DMS153 treated with DMSO at 0.1 percent for 48 hours (cell line): ENCODE measurements at regions not wholly inside any gene's neighbourhood (a gene's known extent, or its start where the extent isn't known, plus 50 kb on each side); places are given as distances from the start of the nearest gene placed in this dataset.

Experiments
- DNase-seq: peaks from one replicate; lab custom pipeline; 2025; ENCODE audit not compliant: unreplicated experiment; lab: John Stamatoyannopoulos, UW

DNA sequence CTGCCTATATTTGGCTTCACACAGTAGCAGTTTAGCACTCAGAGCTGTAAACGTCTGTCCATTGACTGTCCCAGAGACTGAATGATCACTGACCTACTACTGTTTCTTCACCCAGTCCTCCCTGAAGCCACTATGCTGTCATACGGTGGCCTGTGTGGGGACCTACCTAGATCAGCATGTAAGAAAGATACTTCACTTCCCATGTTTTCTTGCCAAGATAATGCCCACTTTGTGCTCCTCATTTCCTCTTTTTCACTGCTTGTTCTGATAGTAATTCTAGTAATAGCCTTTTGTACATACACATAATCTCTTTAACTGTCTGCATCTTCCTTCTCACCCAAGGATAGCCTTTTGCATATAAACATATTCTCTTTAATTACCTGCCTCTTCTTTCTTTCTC lies 109.9 kb upstream of the TIAM2 start:
- no peak for DNase-seq

DNA sequence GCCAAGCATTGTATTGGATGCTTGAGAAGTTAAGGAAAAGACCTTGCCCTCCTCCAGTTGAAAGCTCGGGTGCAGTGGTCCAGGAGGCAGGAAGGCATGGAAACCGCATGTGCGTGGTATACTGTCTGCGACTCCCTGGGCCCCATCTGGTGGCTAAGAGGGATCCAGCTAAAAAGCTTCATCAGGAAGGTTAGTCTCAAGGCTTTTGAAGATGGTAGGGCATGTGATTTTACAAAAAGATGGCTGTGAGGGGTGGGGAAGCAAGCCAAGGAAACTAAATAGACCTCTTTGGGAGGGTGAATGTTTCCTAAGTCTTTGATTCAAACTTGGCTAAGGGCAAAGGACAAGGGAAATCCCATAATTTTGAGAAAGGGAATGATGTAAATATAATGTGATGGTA lies 109.1 kb upstream of the TIAM2 start:
- no peak for DNase-seq

DNA sequence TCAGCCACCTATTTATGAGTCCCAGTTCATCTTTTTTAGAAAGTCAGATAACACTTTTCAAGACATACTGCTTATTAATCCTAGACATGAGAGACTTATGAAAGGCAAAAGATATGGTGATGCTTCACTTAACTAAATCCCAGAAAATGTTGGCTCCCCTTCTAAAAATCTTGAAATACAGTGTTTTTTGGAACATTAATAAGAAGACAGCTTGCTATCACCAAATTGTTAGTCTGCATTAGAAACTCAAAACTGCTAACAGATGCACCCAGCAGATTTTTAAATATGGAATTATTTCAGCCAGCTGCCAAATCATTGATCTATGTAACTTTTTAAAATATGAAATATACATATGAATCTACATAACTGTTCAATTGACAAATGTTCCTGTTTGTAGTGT lies 108.6 kb upstream of the TIAM2 start:
- no peak for DNase-seq

DNA sequence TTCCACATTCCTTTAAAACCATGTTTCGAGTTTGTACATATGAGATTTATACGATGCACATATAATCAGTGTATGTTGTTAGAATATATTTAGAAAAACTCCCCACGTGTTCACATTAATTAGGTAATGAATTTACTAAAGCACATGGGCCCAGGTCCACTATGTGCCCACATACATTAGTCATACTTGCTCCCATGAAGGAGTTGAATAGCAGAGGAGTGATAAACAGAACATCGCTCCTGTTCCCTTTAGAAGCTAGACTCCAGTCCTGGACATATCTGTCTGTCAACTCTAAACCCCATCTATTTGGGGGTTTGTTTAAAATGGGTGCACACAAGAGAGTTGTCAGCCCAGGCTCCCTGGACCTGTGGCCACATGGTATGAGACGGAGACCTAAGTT lies 108.1 kb upstream of the TIAM2 start:
- no peak for DNase-seq

DNA sequence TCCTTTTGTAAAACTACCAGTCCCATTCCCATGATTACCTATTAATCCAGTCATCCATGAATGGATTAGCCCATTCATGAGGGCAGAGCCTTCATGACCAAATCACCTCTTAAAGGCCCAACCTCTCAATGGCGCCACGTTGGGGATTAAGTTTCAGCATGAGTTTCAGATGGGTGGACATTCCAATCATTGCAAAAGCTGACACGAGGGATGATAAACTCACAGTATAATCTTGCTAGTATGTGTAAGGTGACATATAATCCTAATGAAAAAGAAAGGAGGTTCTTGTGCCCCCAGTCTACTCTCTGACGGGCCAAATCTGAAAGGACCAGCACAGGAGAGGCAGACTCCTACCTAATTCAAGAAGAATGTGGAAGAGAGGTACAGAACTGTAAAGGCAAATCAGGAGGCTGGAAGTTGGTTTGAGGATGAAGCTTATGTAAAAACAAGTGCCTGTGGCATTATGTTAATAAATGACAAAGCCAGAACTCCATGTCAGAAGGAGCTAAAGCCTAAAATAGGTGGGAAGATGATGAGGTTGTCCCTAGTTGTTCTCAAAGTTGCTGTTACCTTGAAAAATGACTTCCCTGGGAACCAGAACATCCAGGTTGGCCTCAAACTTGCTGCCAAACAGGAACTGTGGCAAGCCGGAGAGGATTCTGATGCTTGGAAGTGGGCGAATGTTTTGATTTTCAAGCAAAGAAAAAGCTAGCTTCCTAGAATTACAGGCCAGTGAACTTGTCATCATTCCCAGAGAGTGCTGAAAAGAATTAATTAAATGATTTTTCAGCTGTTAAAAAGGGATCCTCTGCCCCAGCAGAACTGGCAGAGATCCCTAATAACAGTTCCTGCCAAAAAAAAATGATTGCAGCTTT lies 106.5 kb upstream of the TIAM2 start:
- no peak for DNase-seq

DNA sequence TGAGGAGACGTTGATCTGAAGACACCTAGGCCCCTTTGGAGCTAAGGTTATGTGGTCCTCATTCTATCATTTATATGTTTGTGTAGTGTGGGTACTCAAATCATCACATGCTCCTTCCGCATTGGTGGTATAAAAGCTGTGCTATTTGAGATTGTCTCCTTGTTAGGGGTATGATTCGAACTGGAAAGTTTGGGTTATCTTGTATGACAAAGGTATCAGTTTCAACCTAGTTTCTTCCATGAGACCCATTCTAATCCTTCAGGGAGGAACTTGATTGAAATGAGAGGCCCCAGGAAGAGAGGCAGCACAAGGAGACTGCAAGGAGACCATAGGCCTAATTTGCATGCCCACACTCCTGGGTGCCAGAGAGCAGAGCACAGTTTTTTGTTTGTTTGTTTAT lies 104.2 kb upstream of the TIAM2 start:
- no peak for DNase-seq

DNA sequence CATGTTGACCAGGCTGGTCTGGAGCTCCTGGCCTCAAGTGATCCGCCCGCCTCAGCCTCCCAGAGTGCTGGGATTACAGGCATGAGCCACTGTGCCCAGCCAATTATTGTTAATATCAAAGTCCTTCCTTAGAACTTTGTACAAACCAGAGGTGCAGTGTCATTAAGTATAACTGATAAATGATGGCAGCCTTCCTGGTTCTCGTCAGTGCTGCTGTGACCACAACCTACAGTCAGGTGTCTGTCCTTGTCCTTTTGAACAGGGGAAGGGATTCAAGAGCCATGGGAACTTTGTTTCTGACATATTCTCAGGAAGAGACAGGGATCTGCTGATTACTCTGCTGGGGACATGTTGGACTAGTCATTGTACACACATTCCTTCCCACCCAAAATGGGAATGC lies 103.2 kb upstream of the TIAM2 start:
- DNase-seq = no peak

DNA sequence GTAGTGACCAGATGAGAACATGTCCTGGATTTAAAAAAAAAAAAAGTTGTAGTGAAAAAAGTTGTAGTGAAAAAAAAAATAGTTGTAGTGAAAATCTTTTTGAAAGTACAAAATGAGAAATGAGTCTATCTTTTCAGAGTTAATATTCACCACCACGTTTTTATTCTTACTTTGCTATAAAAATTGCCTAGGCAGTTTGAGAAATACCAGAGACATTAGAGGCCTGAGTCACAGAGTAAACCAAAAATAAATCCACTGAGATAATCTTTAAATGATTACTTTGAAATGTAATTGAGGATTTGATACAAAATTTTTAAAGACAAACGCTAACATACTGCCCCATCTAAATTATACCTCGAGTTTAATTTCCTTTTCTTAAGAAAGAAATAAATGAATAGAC lies 101.2 kb upstream of the TIAM2 start:
- no peak for DNase-seq

DNA sequence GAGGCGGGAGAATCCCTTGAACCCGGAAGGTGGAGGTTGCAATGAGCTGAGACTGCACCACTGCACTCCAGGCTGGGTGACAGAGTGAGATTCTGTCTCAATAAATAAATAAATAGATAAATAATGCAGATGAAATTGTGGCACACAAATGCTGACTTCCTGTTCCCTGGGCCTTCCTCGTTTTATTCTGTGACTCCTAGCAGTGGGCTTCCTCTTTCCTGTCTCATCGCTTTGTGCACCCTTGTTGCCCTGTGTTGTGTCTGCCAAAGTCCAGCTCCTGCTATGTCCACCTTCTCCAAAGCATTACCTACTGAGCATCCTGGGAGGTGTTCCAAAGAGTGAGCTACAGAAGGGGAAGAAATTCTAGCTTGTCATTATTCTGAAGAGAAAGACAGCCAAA lies 100.2 kb upstream of the TIAM2 start:
- no peak for DNase-seq

DNA sequence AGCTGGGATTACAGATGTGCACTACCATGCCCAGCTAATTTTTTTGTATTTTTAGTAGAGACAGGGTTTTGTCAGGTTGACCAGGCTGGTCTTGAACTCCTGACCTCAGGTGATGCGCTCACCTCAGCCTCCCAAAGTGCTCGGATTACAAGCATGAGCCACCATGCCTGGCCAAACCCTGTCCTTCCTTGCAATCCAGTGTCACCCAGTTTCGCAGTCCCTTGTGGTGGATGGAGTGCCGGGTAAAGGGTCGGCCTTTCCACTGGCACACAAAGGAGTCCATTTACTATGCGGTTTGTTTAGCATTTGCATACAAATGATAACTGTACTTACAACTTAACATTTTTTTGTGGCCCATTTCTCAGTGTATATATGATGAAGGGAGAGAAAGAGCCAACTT lies 99.3 kb upstream of the TIAM2 start:
- DNase-seq = no peak

DNA sequence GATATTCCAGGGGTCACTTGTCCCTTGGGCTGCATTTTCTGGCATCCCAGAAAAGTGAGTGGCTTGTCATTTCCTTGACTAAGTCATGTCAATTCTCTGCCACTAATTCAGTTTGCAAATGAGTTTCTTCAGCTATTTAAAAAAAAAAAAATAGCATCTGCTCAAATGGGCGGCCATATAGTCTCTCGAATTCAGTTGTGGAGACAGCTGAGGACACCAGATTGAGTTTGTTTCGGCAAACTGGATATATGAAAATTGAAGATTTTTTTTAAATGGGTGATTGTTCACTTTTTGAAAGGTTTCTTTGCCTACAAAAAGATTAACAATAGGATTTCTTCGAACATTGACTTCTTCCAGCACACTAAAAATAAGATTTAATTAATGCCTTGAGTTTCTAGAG lies 96.3 kb upstream of the TIAM2 start:
- DNase-seq = no peak

DNA sequence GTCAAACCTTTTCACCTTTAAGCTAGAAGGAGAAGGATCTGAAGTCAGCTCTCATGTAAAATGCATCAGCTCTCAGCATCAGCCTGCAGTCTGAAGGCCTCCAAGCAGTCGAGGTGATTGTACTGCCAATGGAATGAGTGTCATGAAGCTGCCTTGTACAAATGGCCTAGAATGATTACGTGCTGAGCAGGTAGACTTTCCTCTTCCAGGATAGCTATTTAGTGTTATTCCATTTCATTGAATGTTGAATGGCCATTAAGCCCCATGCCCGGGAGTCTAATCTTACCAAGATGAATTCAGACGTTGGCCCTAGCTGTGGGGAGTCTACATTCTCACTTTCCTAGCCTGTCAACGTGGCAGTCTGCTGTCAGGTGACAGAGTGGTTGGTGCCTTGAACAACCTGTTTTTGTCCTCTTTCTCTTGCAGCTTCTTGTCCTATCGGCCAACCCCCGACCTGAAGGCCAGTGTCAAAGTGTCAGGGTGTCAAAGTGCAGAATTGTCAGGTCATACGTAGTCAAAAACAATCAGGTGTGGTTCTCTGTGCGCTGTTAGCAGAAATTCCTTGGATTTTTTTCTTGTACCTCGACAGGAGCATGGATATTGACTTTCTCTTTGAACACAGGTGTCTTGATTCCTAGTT lies 95.2 kb upstream of the TIAM2 start:
- DNase-seq = no peak

DNA sequence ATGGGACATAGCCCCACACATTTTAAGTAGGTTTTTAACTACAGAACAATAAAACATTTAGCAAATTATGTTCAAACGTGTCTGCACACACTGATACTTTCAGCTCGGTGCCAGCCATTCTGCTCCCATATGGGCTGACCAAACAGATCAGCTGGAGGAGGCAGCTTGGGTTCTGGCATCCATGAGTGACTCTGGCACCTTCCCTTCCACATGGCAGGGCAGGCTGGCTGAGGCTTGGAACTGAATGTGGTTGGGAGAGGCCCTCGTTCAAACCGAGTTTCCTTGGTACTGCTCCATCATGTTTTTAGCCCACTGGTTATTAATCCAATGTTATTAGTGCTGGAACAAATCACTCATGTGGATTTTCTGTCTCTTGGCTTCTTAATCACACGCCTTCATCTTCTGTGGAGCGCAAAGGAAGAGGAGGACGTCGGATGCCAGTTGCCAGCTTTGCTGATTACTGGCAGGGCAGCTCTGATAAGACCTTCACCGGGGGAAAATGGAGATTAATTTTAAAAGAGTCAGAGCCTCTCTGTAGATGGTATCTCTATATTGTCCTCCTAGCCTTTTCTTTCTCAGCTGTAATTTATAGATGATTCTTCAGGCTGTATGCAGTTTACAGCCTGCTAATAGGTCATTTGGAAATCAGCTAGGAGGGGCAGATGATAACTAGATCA lies 93.1 kb upstream of the TIAM2 start:
- DNase-seq = no peak

DNA sequence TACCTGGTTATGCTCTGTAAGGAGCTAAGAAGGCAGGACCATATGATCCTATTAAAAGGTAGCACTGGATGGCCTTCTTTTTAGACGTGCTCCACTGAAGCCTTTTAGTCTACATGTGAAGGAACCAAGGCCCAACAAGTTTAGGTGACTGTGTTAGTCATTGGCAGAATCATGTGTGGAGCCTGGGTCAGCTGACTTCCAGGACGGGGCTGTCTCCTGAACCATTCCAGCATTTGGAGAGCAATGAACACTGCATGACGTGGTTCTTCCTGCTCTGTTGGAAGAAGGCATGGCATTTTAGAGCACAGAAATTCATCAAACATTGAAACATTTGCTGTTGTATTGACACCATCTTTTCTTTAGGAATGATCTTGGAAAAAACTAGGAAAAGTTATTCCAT lies 87.8 kb upstream of the TIAM2 start:
- no peak for DNase-seq

DNA sequence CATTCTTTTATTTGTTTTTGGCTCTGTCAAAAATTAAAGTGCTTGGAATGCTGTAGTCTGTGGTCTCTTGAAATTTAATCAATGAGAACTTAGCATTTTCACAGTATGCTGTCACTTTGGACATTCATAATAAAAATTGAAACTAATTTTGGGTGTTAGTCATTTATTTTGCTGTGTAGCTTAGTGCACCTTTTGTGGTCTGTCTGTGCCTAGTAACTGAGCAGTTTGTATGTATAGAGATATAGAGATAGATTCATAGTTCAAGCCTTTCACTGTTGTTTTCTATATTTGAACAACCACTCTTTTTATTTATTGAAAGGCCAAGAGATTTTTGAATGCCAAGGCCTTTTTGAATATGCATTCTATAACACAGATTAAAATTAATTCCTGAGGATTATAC lies 86.4 kb upstream of the TIAM2 start:
- DNase-seq = no peak

DNA sequence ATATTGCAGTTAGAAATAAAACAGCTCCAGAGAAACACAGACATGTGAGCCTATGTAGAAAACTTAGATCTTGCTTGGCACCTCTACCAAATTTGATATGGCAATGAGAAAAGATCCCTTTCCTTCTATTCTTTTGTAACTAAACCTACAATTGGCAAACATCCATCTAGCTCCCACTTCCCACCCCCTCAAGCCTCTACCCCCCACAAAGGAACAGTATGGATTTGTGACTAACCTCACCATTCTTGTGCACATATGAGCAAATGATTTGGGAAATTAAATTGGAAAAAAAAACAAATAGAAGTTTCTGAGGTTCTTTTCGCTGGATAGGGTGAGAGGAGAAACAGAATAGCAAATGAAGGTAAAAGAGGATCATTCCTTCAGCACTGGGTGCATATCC lies 85.8 kb upstream of the TIAM2 start:
- DNase-seq = no peak

DNA sequence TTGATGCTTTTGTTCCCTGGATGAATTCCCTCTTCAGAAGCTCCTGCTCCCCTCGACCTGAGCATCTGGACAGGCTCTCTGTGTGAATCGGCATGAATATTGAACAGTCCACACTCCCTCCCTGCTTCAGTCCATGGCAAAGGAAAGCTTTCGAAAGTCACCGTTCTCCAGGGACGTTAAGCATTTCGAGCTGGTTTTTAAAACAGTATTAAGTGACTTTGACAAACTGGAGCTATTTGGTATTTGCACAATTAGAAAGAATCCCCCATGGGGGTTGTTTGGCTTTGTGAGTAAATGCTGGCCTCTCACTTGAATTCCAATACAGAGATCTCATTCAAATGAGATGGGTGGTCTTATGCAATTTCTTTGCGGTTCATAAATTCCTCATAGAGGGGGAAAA lies 85.3 kb upstream of the TIAM2 start:
- no peak for DNase-seq

DNA sequence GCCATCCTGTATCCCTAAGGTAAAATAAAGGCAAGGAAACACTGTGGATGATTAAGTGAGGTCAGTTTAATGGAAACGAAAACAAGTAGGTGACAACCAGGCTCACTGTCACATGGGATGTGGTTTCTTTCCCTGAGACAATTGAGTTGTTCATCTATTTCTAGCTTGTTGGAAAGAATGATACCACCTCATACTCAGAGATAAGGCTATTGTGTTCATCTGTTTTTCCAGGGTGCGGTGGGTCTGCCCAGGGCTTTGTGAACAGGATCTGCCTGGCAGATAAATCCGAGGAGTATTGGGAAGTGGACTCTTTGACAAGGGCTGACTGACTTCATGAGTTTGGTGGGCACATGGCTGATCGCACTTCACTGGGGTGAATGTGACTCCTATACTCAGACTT lies 80.8 kb upstream of the TIAM2 start:
- no peak for DNase-seq

DNA sequence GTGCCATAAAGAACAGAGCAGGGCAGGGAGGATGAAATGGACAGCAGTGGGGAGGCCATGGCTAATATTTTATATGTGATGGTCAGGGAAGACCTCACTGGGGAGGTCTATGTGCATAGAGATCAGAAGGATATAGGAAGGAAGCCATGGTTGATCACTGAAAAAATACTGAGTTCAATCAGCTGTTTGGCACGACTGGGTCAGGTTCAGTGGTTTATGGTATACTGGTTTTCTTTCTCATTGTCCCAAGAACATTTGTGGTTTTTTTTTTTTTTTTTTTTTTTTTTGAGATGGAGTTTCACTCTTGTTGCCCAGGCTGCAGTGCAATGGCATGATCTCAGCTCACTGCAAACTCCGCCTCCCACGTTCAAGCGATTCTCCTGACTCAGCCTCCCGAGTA lies 78.3 kb upstream of the TIAM2 start:
- DNase-seq = no peak

DNA sequence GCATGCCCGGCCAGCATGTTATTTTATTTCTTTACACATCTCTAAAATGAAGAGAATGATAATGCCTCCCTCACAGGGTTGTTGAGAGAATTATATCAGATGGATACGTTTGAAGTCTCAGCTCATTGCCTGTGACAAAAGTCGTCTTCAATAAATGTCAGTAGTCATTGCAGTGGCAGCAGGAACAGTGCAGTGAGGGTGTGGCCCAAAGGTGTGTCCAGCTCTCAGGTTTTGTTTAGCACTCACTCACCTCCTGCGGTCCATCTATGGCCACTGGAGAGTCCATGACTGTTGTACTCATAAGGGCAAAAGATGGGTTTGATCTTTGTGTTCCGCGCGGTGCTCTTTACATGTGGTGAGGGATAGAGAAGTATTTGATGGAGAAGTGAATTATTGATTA lies 77.2 kb upstream of the TIAM2 start:
- no peak for DNase-seq

DNA sequence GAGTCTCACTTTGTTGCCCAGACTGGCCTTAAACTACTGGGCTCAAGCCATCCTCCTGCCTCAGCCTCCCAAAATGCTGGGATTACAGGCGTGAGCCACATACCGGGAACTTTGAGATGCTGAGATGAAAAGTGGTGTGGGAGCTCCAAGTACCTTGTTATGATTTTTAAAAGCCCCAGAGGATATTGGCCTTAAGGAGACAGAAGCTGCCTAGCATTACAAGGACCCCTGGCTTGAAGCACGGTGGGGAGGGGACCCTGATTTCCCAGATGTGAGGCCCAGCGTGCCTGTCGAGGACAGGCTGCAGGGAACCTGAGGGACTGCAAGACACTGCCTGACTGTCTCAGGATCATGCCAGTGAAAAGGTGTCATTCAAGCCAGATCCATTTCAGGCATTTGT lies 75.3 kb upstream of the TIAM2 start:
- DNase-seq = no peak

DNA sequence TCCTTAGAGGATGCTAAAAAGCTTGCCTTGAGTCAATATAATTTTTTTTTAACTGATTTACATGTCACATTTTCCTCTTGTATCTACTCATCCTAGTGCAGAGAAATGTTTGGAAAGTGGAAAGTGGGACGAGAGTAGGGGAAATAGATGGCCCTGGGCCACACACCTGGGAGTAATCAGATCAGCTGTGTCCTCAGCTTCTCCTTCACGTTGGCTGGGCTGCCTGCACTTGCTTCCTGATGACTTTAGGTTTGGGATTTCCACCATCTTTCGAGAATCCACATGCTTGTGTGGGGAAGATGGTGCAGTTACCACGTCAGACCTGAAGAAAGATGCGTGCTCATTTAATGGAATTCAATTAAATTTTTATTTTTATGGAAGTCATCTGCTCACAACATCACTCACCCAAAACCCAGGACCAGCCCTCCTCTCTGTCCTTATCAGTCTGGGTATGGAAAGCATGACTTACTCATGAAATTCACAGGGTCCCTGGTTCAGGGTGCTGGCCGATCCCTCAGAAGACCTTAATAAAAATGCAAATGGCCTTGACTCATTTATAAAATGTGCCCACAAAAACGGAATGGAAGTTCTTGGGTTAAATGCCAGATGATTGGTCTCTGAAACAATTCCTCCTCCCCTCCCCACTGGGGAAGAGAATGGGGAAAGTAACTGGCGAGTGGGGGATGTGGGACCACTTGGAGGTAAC lies 74.5 kb upstream of the TIAM2 start:
- no peak for DNase-seq
